NCI-H2029 (cell line): ENCODE measurements at regions not wholly inside any gene's neighbourhood (a gene's known extent, or its start where the extent isn't known, plus 50 kb on each side); places are given as distances from the start of the nearest gene placed in this dataset.
"Not testable (repeated sequence)": the region's sequence is repeated elsewhere in the genome, so short reads cannot be mapped to it uniquely, and the experiment has no call there.

Source experiments
- DNase-seq: peaks from one replicate; lab custom pipeline; 2025; lab: John Stamatoyannopoulos, UW

- not testable (repeated sequence) for DNase-seq
Measured at GRCh38 chr20:26373066-26373465, 676.4 kb upstream of the ZNF337 start.

- no peak for DNase-seq
Measured at GRCh38 chr20:26354511-26354910, 657.9 kb upstream of the ZNF337 start.

- no peak for DNase-seq
Measured at GRCh38 chr20:26347396-26347795, 650.7 kb upstream of the ZNF337 start.

DNA sequence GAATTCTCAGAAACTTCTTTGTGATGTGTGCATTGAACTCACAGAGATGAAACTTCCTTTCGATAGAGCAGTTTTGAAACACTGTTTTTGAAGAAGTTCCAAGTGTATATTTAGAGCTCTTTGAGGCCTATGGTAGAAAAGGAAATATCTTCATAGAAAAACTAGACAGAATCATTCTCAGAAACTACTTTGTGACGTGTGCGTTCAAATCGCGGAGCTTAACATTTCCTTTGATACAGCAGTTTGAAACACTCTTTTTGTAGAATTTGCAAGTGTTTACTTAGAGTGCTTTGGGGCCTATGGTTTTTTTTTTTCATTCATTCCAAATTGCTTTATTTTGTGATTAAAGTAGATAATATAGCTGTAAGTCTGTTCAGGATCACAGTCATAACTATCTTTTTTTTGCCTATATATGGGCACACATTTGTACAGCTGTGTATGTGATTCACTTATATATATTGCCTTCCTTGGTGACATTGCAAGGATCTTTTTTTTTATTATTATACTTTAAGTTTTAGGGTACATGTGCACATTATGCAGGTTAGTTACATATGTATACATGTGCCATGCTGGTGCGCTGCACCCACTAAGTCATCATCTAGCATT is 643.9 kb upstream of the ZNF337 start:
- DNase-seq: not testable (repeated sequence)

DNA sequence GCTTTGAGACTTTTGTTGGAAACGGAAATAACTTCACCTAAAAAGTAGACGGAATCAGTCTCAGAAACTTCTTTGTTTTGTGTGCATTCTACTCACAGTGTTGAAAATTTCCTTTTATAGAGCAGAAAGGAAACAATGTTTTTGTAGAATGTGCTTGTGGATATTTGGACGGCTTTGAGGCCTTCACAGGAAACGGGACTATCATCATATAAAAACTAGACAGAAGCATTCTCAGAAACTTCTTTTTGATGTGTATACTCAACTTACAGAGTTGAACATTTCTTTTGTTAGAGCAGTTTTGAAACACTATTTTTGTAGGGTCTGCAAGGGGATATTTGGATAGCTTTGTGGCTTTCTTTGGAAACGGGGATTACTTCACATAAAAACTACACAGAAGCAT is 627.5 kb upstream of the ZNF337 start:
- no peak for DNase-seq

DNA sequence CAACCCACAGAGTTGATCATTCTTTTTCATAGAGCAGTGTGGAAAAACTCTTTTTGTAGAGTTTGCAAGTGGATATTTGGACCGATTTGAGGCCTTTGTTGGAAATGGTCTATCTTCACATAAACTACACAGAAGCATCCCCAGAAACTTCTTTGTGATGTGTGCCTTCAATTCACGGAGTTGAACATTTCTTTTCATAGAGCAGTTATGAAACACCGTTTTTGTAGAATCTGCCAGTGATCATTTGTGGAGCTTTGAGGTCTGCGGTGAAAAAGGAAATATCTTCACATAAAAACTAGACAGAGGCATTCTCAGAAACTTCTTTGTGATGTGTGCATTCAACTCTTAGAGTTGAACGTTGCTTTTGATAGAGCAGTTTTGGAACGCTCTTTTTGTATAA is 618.4 kb upstream of the ZNF337 start:
- no peak for DNase-seq

GRCh38 chr20:26309720-26310119 is 613.1 kb upstream of the ZNF337 start:
- not testable (repeated sequence) for DNase-seq

DNA sequence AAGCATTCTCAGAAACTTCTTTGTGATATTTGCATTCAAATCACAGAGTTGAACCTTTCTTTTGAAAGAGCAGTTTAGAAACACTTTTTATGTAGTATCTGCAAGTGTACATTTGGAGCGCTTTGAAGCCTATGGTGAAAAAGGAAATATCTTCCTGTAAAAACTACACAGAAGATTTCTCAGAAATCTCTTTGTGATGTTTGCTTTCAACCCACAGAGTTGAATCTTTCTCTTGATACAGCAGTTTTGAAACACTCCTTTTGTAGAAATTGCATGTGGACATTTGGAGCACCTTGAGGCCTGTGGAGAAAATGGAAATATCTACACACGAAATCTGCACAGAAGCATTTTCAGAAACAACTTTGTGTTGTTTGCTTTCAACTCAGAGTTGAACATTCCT is 612.3 kb upstream of the ZNF337 start:
- DNase-seq: no peak

- DNase-seq: no peak
Measured at GRCh38 chr20:26295006-26295405, 598.4 kb upstream of the ZNF337 start.

DNA sequence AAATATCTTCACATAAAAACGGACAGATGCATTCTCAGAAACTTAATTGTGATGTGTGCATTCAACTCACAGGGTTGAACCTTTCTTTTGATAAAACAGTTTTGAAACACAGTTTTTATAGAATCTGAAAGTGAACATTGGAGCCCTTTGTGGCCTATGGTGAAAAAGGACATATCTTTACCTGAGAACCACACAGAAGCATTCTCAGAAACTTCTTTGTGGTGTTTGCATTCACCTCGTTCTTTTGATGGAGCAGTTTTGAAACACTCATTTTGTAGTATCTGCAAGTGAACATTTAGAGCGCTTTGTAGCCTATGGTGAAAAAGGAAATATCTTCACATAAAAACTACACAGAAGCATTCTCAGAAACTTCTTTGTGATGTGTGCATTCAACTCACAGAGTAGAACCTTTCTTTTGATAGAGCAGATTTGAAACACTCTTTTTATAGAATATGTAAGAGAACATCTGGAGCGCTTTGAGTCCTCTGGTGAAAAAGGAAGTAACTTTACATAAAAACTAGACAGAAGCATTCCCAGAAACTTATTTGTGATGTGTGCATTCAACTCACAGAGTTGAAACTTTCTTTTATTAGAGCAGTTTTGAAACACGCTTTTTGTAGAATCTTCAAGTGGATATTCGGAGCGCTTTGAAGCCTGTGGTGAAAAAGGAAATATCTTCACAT is 591.9 kb upstream of the ZNF337 start:
- DNase-seq: not testable (repeated sequence)

DNA sequence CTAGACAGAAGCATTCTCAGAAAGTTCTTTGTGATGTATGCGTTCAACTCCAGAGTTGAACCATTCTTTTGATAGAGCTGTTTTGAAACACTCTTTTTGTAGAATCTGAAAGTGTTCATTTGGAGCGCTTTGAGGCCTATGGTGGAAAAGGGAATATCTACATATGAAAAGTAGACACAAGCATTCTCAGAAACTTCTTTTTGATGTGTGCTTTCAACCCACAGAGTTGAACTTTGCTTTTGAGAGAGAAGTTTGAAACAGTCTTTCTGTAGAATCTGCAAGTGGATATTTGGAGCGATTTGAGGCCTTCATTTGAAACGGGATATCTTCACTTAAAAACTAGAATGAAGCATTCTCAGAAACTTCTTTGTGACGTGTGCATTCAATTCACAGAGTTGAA is 582.6 kb upstream of the ZNF337 start:
- no peak for DNase-seq

DNA sequence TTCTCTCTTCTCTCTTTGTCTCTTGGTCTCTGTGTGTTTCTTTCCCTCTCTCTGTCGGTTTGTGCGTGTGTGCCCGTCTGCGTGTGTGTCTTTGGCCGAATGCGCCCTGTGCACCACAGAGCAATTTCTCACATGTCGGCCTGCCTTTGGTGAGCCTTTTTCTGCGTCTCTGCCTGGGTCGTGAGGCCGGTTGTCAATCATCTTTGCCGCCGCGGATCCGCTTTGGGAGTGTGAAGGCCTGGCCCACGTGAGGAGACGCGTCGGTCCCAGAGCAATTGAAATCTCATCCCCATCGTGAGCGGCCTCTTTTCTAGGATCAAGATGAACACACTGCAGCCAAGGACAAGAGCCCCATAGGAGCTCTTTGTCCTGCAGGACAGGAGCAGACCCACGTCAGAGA is 580.7 kb upstream of the ZNF337 start:
- DNase-seq: no peak

GRCh38 chr20:26276554-26277210 is 580.0 kb upstream of the ZNF337 start:
- no peak for DNase-seq

- not testable (repeated sequence) for DNase-seq
Measured at GRCh38 chr20:26268762-26269161, 572.1 kb upstream of the ZNF337 start.

GRCh38 chr20:26260925-26261324 is 564.3 kb upstream of the ZNF337 start:
- DNase-seq: not testable (repeated sequence)

DNA sequence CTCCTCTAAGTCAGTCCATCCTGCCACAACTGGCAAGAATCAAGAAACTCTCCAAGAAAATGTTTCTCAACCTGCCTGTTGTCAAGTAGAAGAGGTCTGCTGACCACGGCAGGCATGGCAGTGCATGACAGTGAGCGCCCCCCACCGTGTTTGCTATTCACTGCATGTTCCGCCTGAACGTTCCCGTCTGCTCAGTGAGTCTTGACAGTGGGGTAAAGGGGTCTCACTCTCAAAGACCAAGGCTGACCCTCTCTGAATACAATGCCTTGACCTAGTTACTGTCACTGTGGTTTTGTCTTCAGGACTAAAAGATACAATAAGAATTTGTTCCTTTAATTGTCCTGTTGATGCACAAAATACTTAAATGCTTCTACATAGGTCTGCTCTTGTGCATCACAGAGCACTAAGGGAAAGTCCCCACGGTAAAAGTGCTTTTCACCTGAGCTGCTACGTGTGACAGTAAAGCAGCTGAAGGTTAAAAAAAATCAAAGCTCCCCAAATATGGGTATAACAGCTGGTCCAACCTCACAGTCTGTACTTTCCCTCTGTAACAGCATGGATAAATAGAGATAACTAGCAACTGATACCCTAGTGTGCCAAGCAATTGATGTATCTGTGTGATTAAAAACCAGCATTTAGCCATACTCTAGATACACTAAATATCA is 555.8 kb upstream of the ZNF337 start:
- DNase-seq: not testable (repeated sequence)

- DNase-seq: not testable (repeated sequence)
Measured at GRCh38 chr20:26251376-26251775, 554.7 kb upstream of the ZNF337 start.

DNA sequence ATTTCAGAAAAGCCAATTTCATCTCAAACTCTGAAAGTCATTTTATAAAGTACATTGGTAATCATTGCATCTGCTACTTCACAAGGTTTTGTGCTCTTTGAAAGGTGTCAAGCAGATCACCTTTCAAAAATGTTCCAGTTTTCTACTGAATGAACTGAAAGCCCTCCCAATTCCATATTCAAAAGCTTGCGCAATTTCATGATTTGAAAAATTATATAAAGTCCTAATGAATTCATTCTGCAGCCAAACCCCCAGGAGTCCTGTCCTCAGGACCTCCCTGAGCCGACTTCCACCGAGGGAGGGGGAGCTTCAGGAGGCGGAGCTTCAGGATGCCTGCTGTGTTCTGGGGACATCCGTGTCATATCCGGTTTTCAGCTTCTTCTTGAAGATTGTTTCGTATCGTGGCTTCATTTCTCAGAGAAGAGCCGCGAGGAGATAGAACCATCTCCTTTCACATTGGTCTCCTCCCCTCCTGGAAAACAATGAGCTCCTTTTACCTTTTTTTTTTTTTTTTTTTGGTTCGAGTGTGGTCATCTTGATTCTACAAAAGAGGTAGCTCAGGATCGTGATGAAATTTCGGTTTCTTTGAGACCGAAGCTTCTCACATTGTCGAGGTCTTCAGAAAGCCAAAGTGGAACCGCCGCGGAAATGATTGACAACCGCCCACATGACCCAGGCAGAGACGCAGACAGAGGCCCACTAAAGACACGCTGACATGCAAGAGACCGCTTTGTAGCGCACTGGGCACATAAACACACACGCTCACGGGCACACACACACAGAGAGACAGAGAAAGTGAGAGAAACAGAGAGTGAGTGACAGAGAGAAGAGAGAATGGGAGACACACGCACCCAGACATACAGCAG is 553.8 kb upstream of the ZNF337 start:
- not testable (repeated sequence) for DNase-seq

GRCh38 chr20:26243731-26244130 is 547.1 kb upstream of the ZNF337 start:
- no peak for DNase-seq

DNA sequence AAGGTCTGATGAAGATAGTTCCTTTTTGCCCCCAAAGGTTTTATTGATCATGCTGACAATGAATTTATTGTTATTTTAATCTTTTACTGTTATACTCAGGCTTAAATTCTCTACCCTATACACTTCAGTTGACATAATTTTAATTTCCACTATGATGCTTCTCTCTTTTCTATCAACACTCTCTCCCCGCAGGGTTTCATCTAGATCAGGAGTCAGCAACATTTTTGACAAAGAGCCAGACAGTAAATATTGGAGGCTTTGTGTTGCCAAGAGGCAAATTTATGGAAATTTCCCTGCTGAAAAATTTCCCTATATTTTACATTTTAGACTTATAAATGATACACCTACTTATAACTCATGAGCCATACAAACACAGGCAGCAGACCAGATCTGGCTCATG is 524.0 kb upstream of the ZNF337 start:
- DNase-seq: not testable (repeated sequence)

DNA sequence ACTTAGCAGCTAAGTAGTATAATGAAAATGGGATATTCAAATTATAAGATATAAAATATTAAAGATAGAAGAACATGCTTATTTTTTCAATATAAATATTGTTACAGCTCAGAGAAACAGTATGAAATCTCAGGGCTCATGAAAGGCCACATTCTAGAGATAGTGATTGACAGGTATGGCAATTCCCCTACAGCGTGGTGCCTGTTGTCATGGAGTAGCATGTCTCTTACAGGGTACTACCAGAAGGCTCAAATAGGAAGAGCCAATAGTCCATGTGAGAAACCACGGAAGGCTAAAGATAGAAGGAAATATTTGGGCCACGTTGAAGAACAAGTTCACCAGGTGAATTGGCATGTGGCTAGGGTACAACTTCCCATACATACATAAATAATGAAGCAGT is 522.9 kb upstream of the ZNF337 start:
- not testable (repeated sequence) for DNase-seq

DNA sequence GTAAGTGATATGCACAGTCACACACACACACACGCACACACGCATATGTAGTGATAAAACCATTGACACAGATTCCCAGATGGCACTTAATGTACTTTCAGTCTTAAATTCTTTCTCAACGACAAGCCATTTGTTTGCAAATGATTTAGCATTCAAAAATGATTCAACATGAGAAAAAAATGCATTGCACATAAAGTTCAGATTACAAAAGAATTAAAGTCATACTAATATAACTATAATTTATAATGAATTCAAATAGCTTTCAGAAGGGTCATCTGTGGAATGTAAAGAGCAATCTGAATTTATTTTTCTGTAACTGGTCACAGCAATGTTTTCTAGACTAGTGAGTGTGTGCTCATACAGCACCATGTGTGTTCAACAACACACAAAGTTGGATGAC is 521.6 kb upstream of the ZNF337 start:
- no peak for DNase-seq
